IMR-90 (cell line): ENCODE measurements at regions not wholly inside any gene's neighbourhood (a gene's known extent, or its start where the extent isn't known, plus 50 kb on each side); places are given as distances from the start of the nearest gene placed in this dataset.

Source experiments
- ATAC-seq: fragments of 200-7000 bp; cut with Tn5 transposase; 2 replicates; pipeline ENCODE4 v1.9.1; 2020; ENCODE audit warnings: low read depth, mild to moderate bottlenecking, moderate library complexity
- BruUV-seq: library from RNA; stranded (reverse); fragments of 400-500 nt; replicated peaks from 2 replicates; lab custom pipeline; 2021; lab: Mats Ljungman, UMichigan
- CTCF ChIA-PET: fragments of 300-600 bp; formaldehyde crosslinking; extraction: SDS; loops from one replicate; lab custom pipeline; 2021; ENCODE audit warnings: antibody characterized with exemption; lab: Yijun Ruan, JAX
- POLR2A ChIA-PET: fragments of 300-600 bp; sonication (Branson Sonifier 250); formaldehyde crosslinking; loops from one replicate; lab custom pipeline; 2022; ENCODE audit warnings: antibody characterized with exemption; ENCODE audit not compliant: unreplicated experiment; lab: Charles Lee
- DNase-seq: peaks from one replicate; pipeline ENCODE4 v3.0.0; 2013
- H2AFZ ChIP-seq: replicated peaks from 2 replicates; pipeline ENCODE3; 2013; ENCODE audit warnings: low read length, mild to moderate bottlenecking; ENCODE audit not compliant: poor library complexity
- H2AK5ac ChIP-seq: 2 replicates; pipeline ENCODE4 v1.6.1; 2013; ENCODE audit warnings: low read depth, low read length, inconsistent platforms
- H2AK9ac ChIP-seq: replicated peaks from 2 replicates; pipeline ENCODE3; 2013; ENCODE audit warnings: mild to moderate bottlenecking, low read depth, low read length, moderate library complexity; ENCODE audit not compliant: poor library complexity
- H2BK120ac ChIP-seq: 2 replicates; pipeline ENCODE4 v1.6.1; 2013; ENCODE audit warnings: low read depth, low read length, inconsistent platforms
- H2BK15ac ChIP-seq: 3 replicates; pipeline ENCODE4 v1.6.1; 2013; ENCODE audit warnings: low read depth, low read length, inconsistent platforms
- H2BK20ac ChIP-seq: 2 replicates; pipeline ENCODE4 v1.6.1; 2013; ENCODE audit warnings: low read depth, mild to moderate bottlenecking, inconsistent platforms, low read length, moderate library complexity
- H2BK5ac ChIP-seq: 2 replicates; pipeline ENCODE4 v1.6.1; 2013; ENCODE audit warnings: mild to moderate bottlenecking, low read depth, low read length, inconsistent platforms; ENCODE audit not compliant: poor library complexity, severe bottlenecking
- H3K14ac ChIP-seq: replicated peaks from 2 replicates; pipeline ENCODE4 v1.6.1; 2013; ENCODE audit warnings: low read depth, low read length, inconsistent platforms
- H3K18ac ChIP-seq: 2 replicates; pipeline ENCODE4 v1.6.1; 2013; ENCODE audit warnings: low read depth, low read length, control low read depth
- H3K23ac ChIP-seq: 2 replicates; pipeline ENCODE4 v1.6.1; 2013; ENCODE audit warnings: low read depth, low read length, inconsistent platforms
- H3K27ac ChIP-seq: 2 replicates; pipeline ENCODE4 v1.5.1; 2013; ENCODE audit warnings: mild to moderate bottlenecking, control low read depth, low read length; ENCODE audit not compliant: insufficient read depth
- H3K27me3 ChIP-seq: 2 replicates; pipeline ENCODE4 v1.6.1; 2013; ENCODE audit warnings: low read length; ENCODE audit not compliant: control insufficient read depth, insufficient read depth
- H3K36me3 ChIP-seq: 2 replicates; pipeline ENCODE4 v1.6.1; 2013; ENCODE audit warnings: low read length, mixed read lengths; ENCODE audit not compliant: control insufficient read depth, insufficient read depth
- H3K4ac ChIP-seq: 2 replicates; pipeline ENCODE4 v1.6.1; 2013; ENCODE audit warnings: low read depth, low read length, inconsistent platforms
- H3K4me1 ChIP-seq: 2 replicates; pipeline ENCODE4 v1.6.1; 2013; ENCODE audit warnings: low read length, mixed read lengths; ENCODE audit not compliant: control insufficient read depth, insufficient read depth
- H3K4me2 ChIP-seq: 2 replicates; pipeline ENCODE4 v1.6.1; 2013; ENCODE audit warnings: low read depth, mild to moderate bottlenecking, control low read depth, low read length, moderate library complexity
- H3K4me3 ChIP-seq: 2 replicates; pipeline ENCODE4 v1.5.1; 2013; ENCODE audit warnings: low read depth, mild to moderate bottlenecking, control low read depth, low read length, moderate library complexity; ENCODE audit not compliant: insufficient read depth
- H3K56ac ChIP-seq: 2 replicates; pipeline ENCODE4 v1.6.1; 2013; ENCODE audit warnings: low read length, inconsistent platforms; ENCODE audit not compliant: insufficient read depth; ENCODE audit errors: extremely low read depth
- H3K79me1 ChIP-seq, 2 experiments: 2 replicates each; pipeline ENCODE4 v1.6.1; 2013; ENCODE audit warnings: low read length in 2 of 2, inconsistent platforms in 1 of 2, low read depth in 1 of 2
- H3K9ac ChIP-seq: 2 replicates; pipeline ENCODE4 v1.6.1; 2013; ENCODE audit warnings: low read depth, low read length, control low read depth
- H3K9me1 ChIP-seq: 2 replicates; pipeline ENCODE4 v1.6.1; 2013; ENCODE audit warnings: low read length, inconsistent platforms; ENCODE audit not compliant: insufficient read depth
- H3K9me3 ChIP-seq: 2 replicates; pipeline ENCODE4 v1.6.1; 2013; ENCODE audit warnings: low read length; ENCODE audit not compliant: control insufficient read depth, insufficient read depth
- H4K20me1 ChIP-seq: 2 replicates; pipeline ENCODE4 v1.6.1; 2013; ENCODE audit warnings: low read length, inconsistent platforms; ENCODE audit not compliant: insufficient read depth
- H4K5ac ChIP-seq: 2 replicates; pipeline ENCODE4 v1.6.1; 2013; ENCODE audit warnings: mild to moderate bottlenecking, low read depth, low read length, control low read depth
- H4K8ac ChIP-seq, 2 experiments: 2 replicates each; pipeline ENCODE4 v1.6.1; 2013; ENCODE audit warnings: low read depth in 2 of 2, low read length in 2 of 2, control low read depth in 1 of 2, inconsistent platforms in 1 of 2
- H4K91ac ChIP-seq: 2 replicates; pipeline ENCODE4 v1.6.1; 2013; ENCODE audit warnings: low read depth, low read length, inconsistent platforms; ENCODE audit not compliant: insufficient read depth
- BHLHE40 ChIP-seq: fragments of 150-350 bp; IDR thresholded peaks from 2 replicates; pipeline ENCODE4 v1.6.1; 2016; ENCODE audit warnings: mild to moderate bottlenecking, low read depth, low read length
- CTCF ChIP-seq: conservative IDR thresholded peaks from 2 replicates; pipeline ENCODE4 v1.5.1; 2012; ENCODE audit warnings: mild to moderate bottlenecking, low read depth, low read length, improper control_type of control experiment
- MAFK ChIP-seq: IDR thresholded peaks from 2 replicates; pipeline ENCODE4 v1.6.1; 2012; ENCODE audit warnings: low read depth, low read length, improper control_type of control experiment
- RAD21 ChIP-seq: IDR thresholded peaks from 2 replicates; pipeline ENCODE4 v1.6.1; 2012; ENCODE audit warnings: low read length, improper control_type of control experiment
- SMC3 ChIP-seq: fragments of 150-350 bp; IDR thresholded peaks from 2 replicates; pipeline ENCODE4 v1.6.1; 2016; ENCODE audit warnings: low read depth, mild to moderate bottlenecking, antibody characterized with exemption, low read length, moderate library complexity
- WGBS, 2 experiments: methylation state at CpG; one replicate each; pipeline versions ENCODE4 v1.1.5 to v1.1.7; 2013; ENCODE audit warnings: missing lambda C conversion rate in 2 of 2; ENCODE audit not compliant: insufficient read length in 1 of 2; ENCODE audit errors: extremely low coverage in 2 of 2; 5-methylcytosine and 5-hydroxymethylcytosine counted together
- dilution Hi-C: fragments of 300-500 bp; cut with HindIII; formaldehyde crosslinking; loops from one replicate; pipeline ENCODE4 v1.14.3; 2018; ENCODE audit warnings: low sequenced_read_pairs; ENCODE audit not compliant: unreplicated experiment
- in situ Hi-C: fragments of 300-500 bp; cut with MboI; formaldehyde crosslinking; loops from 3 replicates; pipeline ENCODE4 v1.14.3; 2019; ENCODE audit warnings: low sequenced_read_pairs, inconsistent platforms, mixed read lengths
- intact Hi-C: fragments of 100-400 bp; cut with micrococcal nuclease; formaldehyde crosslinking; loops from 2 replicates; pipeline ENCODE4 v1.10.0; 2022

DNA sequence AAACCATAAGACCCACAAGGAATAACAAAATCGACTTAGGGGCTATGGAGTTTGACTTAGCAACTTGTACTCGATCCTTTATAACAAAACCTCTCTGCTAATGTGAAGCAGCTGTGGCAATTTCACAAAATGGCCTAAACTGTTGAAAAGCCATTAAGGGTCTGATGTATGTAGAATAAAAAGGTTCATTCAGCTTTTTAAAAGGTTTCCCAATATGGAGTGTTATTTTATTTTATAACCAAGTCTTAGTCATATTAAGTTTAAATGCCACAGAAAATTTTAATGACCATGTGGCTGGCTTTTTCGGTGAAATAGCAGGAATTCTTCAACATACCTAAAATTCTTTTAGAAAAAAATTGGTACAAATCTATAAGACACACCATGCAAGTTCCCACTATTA, 291.8 kb upstream of the HAND2 start:
- in situ Hi-C loops: no loop called here
- Histone ChIP-seq H2AK9ac (no peak overlapping the region), H3K56ac (no peak overlapping the region; the same call in 1 of the 2 replicates), H3K18ac (no peak overlapping the region), H3K9me1 (no peaks in the 10 kb centered on the region; the same call in 1 of the 2 replicates), H3K9me3 (no peaks in the 10 kb centered on the region), H2BK15ac (no peak overlapping the region), H4K8ac (no peak overlapping the region), H2BK5ac (no peak overlapping the region), H3K79me1 (no peaks in the 10 kb centered on the region), H4K5ac (no peak overlapping the region), H2AK5ac (no peak overlapping the region), H3K4me1 (no peaks in the 10 kb centered on the region), H2BK120ac (no peak overlapping the region), H4K91ac (no peak overlapping the region), H3K4ac (no peak overlapping the region), H3K4me2 (no peak overlapping the region), H3K14ac (no peak overlapping the region), H3K4me3 (no peak overlapping the region), H3K36me3 (no peaks in the 10 kb centered on the region), H2BK20ac (no peak overlapping the region), H3K27me3 (peaks cover 3% of the 10 kb centered on the region), H3K23ac (no peak overlapping the region), H2AFZ (no peak overlapping the region), H4K20me1 (no peaks in the 10 kb centered on the region), H3K9ac (no peak overlapping the region), H3K27ac (no peak overlapping the region)
- dilution Hi-C loops: no loop called here
- POLR2A ChIA-PET: no interaction called here
- no TSS peak for BruUV-seq
- no CpG with 5 or more reads among the region's 3 CpGs for WGBS, 2 experiments
- CTCF ChIA-PET: no interaction called here
- DNase-seq (no peak), ATAC-seq (no peak)
- intact Hi-C loops: loop anchor here (10.0 kb wide), 1 partner anchor 287 kb away; the partner anchor contains the start of gene HAND2
- TF ChIP-seq RAD21 (no peak), SMC3 (no peak), MAFK (no peak), CTCF (no peak), BHLHE40 (no peak)
